GM11168 (cell line): ENCODE measurements at regions not wholly inside any gene's neighbourhood (a gene's known extent, or its start where the extent isn't known, plus 50 kb on each side); places are given as distances from the start of the nearest gene placed in this dataset.

Source experiments
- in situ Hi-C: fragments of 300-500 bp; cut with MboI; formaldehyde crosslinking; loops from one replicate; pipeline ENCODE4 v1.12.0; 2022; ENCODE audit warnings: low sequenced_read_pairs; ENCODE audit not compliant: unreplicated experiment

GRCh38 chr1:177794376-177794991 lies 175.4 kb downstream of the SEC16B start:
- in situ Hi-C loops = no loop called here

- in situ Hi-C loops = no loop called here
Measured at GRCh38 chr1:177793900-177794299, 176.0 kb downstream of the SEC16B start.

- in situ Hi-C loops = no loop called here
Measured at GRCh38 chr1:177790566-177790965, 179.3 kb downstream of the SEC16B start.

GRCh38 chr1:177789956-177790355 lies 179.9 kb downstream of the SEC16B start:
- in situ Hi-C loops = no loop called here

- in situ Hi-C loops = no loop called here
Measured at GRCh38 chr1:177786176-177786745, 183.6 kb downstream of the SEC16B start.

GRCh38 chr1:177784936-177785335 lies 184.9 kb downstream of the SEC16B start:
- in situ Hi-C loops = no loop called here

- in situ Hi-C loops = no loop called here
Measured at GRCh38 chr1:177784409-177784808, 185.4 kb downstream of the SEC16B start.

GRCh38 chr1:177783051-177783450 lies 186.8 kb downstream of the SEC16B start:
- in situ Hi-C loops = no loop called here

GRCh38 chr1:177780096-177780700 lies 189.7 kb downstream of the SEC16B start:
- in situ Hi-C loops = no loop called here

- in situ Hi-C loops = no loop called here
Measured at GRCh38 chr1:177779166-177779965, 190.5 kb downstream of the SEC16B start.

- in situ Hi-C loops = no loop called here
Measured at GRCh38 chr1:177775924-177776323, 193.9 kb downstream of the SEC16B start.

- in situ Hi-C loops = no loop called here
Measured at GRCh38 chr1:177772386-177772960, 197.4 kb downstream of the SEC16B start.

GRCh38 chr1:177771688-177772087 lies 198.2 kb downstream of the SEC16B start:
- in situ Hi-C loops = no loop called here

- in situ Hi-C loops = no loop called here
Measured at GRCh38 chr1:177770096-177770495, 199.8 kb downstream of the SEC16B start.

GRCh38 chr1:177755851-177756560 lies 213.9 kb downstream of the SEC16B start:
- in situ Hi-C loops = no loop called here

- in situ Hi-C loops = no loop called here
Measured at GRCh38 chr1:177754603-177755002, 215.3 kb downstream of the SEC16B start.

GRCh38 chr1:177753655-177754054 lies 216.2 kb downstream of the SEC16B start:
- in situ Hi-C loops = no loop called here

GRCh38 chr1:177748080-177748801 lies 221.6 kb downstream of the SEC16B start:
- in situ Hi-C loops = no loop called here

GRCh38 chr1:177746155-177746554 lies 223.7 kb downstream of the SEC16B start:
- in situ Hi-C loops = no loop called here
